A549 (cell line): ENCODE measurements at regions not wholly inside any gene's neighbourhood (a gene's known extent, or its start where the extent isn't known, plus 50 kb on each side); places are given as distances from the start of the nearest gene placed in this dataset.

Experiments used
- ATAC-seq, 2 experiments: fragments of 200-7000 bp in 1 of 2; fragments of >200 bp in 1 of 2; cut with Nextera tagmentation in 1 of 2; cut with Tn5 transposase in 1 of 2; 3 replicates each; pipeline versions ENCODE4 v1.8.0 to v1.9.1; 2018 to 2020; ENCODE audit warnings: mild to moderate bottlenecking in 1 of 2, moderate library complexity in 1 of 2
- CTCF ChIA-PET: fragments of 300-600 bp; sonication (Branson Sonifier 250); formaldehyde crosslinking; extraction: SDS; loops from one replicate; lab custom pipeline; 2021; ENCODE audit warnings: antibody characterized with exemption, inconsistent platforms; lab: Yijun Ruan, JAX
- POLR2A ChIA-PET: fragments of 350-600 bp; formaldehyde crosslinking; extraction: SDS; loops from one replicate; lab custom pipeline; 2021; ENCODE audit warnings: antibody characterized with exemption, inconsistent platforms; lab: Yijun Ruan, JAX
- DNase-seq, 2 experiments: peaks; one replicate each; pipeline versions ENCODE4 v3.0.0 to v3.0.0-alpha.2; 2011 to 2016; ENCODE audit warnings: low read depth in 1 of 2, low spot score in 1 of 2
- FAIRE-seq: peaks from 2 replicates; lab custom pipeline; 2011; peaks lifted over from hg19 to GRCh38; lab: Jason Lieb, UNC
- H3K27ac ChIP-seq, 2 experiments: fragments of >200 bp; sonication (Bioruptor Twin); formaldehyde crosslinking; 3 replicates each; pipeline ENCODE4 v1.5.1; 2016 to 2017
- H3K4me1 ChIP-seq: fragments of >200 bp; sonication (Bioruptor Twin); formaldehyde crosslinking; 3 replicates; pipeline ENCODE4 v1.6.1; 2016
- H3K4me2 ChIP-seq: fragments of >200 bp; sonication (Bioruptor Twin); formaldehyde crosslinking; 3 replicates; pipeline ENCODE4 v1.6.1; 2016
- H3K4me3 ChIP-seq: fragments of >200 bp; sonication (Bioruptor Twin); formaldehyde crosslinking; 3 replicates; pipeline ENCODE4 v1.5.1; 2016
- H3K9me3 ChIP-seq: fragments of >200 bp; sonication (Bioruptor Twin); formaldehyde crosslinking; 3 replicates; pipeline ENCODE4 v1.6.1; 2016
- BCL3 ChIP-seq: fragments of >200 bp; sonication (Bioruptor Twin); formaldehyde crosslinking; IDR thresholded peaks from 3 replicates; pipeline ENCODE4 v1.6.1; 2016
- BHLHE40 ChIP-seq: IDR thresholded peaks from 2 replicates; pipeline ENCODE4 v1.6.1; 2012; ENCODE audit warnings: low read depth, low read length, inconsistent platforms
- CBX2 ChIP-seq: fragments of 200-600 bp; sonication (generic); IDR thresholded peaks from 2 replicates; pipeline ENCODE4 v1.6.1; 2016; ENCODE audit warnings: low read depth, mild to moderate bottlenecking, borderline replicate concordance
- CEBPB ChIP-seq, 2 experiments: fragments of >200 bp in 1 of 2; sonication (Bioruptor Twin) in 1 of 2; formaldehyde crosslinking in 1 of 2; IDR thresholded peaks; 2 replicates each; pipeline ENCODE4 v1.6.1; 2012 to 2016
- CHD4 ChIP-seq: fragments of 200-600 bp; sonication (generic); IDR thresholded peaks from 2 replicates; pipeline ENCODE4 v1.6.1; 2016; ENCODE audit warnings: antibody characterized with exemption, mild to moderate bottlenecking, borderline replicate concordance
- CTCF ChIP-seq: fragments of >200 bp; sonication (Bioruptor Twin); formaldehyde crosslinking; IDR thresholded peaks from 3 replicates; pipeline ENCODE4 v1.5.1; 2016
- EHMT2 ChIP-seq: fragments of 200-600 bp; sonication (generic); IDR thresholded peaks from 2 replicates; pipeline ENCODE4 v1.6.1; 2016; ENCODE audit warnings: antibody characterized with exemption, low read depth, mild to moderate bottlenecking, moderate library complexity
- ELK1 ChIP-seq: fragments of 150-350 bp; IDR thresholded peaks from 2 replicates; pipeline ENCODE4 v1.6.1; 2014; ENCODE audit warnings: low read depth, mild to moderate bottlenecking, low read length
- EP300 ChIP-seq, 2 experiments: fragments of >200 bp; sonication (Bioruptor Twin); formaldehyde crosslinking; IDR thresholded peaks; 2 replicates in 1 of 2; 3 replicates in 1 of 2; pipeline ENCODE4 v1.6.1; 2016 to 2017
- FOSB ChIP-seq: fragments of 250-450 bp; sonication (Bioruptor Pico); IDR thresholded peaks from 2 replicates; pipeline ENCODE4 v1.5.0; 2020; ENCODE audit warnings: mild to moderate bottlenecking, moderate library complexity
- FOSL2 ChIP-seq, 2 experiments: fragments of 450-650 bp in 1 of 2; fragments of >200 bp in 1 of 2; sonication (Bioruptor Twin) in 1 of 2; formaldehyde crosslinking; IDR thresholded peaks; 2 replicates each; pipeline versions ENCODE4 v1.5.0 to v1.6.1; 2016 to 2020; ENCODE audit warnings: mild to moderate bottlenecking in 1 of 2, moderate library complexity in 1 of 2
- HES2 ChIP-seq: fragments of >200 bp; sonication (Bioruptor Twin); formaldehyde crosslinking; IDR thresholded peaks from 2 replicates; pipeline ENCODE4 v1.6.1; 2016
- HOXA7 ChIP-seq: fragments of 250-450 bp; sonication (Bioruptor Pico); IDR thresholded peaks from 2 replicates; pipeline ENCODE4 v1.5.0; 2020; ENCODE audit warnings: mild to moderate bottlenecking, moderate library complexity
- JUN ChIP-seq, 2 experiments: fragments of >200 bp; sonication (Bioruptor Twin); formaldehyde crosslinking; IDR thresholded peaks; 2 replicates in 1 of 2; 3 replicates in 1 of 2; pipeline ENCODE4 v1.6.1; 2016 to 2017
- KDM1A ChIP-seq: fragments of 200-600 bp; sonication (generic); IDR thresholded peaks from 2 replicates; pipeline ENCODE4 v1.6.1; 2016; ENCODE audit warnings: low read depth, mild to moderate bottlenecking
- MAFK ChIP-seq: fragments of 450-650 bp; IDR thresholded peaks from 2 replicates; pipeline ENCODE4 v1.6.1; 2014; ENCODE audit not compliant: partially characterized antibody
- MAX ChIP-seq: IDR thresholded peaks from 2 replicates; pipeline ENCODE4 v1.6.1; 2012
- MAZ ChIP-seq: fragments of 150-350 bp; IDR thresholded peaks from 2 replicates; pipeline ENCODE4 v1.6.1; 2014; ENCODE audit warnings: antibody characterized with exemption, low read depth, low read length, borderline replicate concordance
- NFE2L2 ChIP-seq: fragments of 150-350 bp; conservative IDR thresholded peaks from 2 replicates; pipeline ENCODE4 v1.6.1; 2014; ENCODE audit warnings: low read length
- NR3C1 ChIP-seq: fragments of >200 bp; sonication (Bioruptor Twin); formaldehyde crosslinking; IDR thresholded peaks from 3 replicates; pipeline ENCODE4 v1.6.1; 2017
- PBX3 ChIP-seq: IDR thresholded peaks from 2 replicates; pipeline ENCODE4 v1.6.1; 2012
- RAD21 ChIP-seq, 2 experiments: fragments of >200 bp in 1 of 2; sonication (Bioruptor Twin) in 1 of 2; formaldehyde crosslinking in 1 of 2; IDR thresholded peaks in 1 of 2; conservative IDR thresholded peaks in 1 of 2; 2 replicates in 1 of 2; 3 replicates in 1 of 2; pipeline ENCODE4 v1.6.1; 2012 to 2018; ENCODE audit warnings: inconsistent platforms in 1 of 2
- RARB ChIP-seq: fragments of 250-450 bp; sonication (Bioruptor Pico); IDR thresholded peaks from 2 replicates; pipeline ENCODE4 v1.8.0; 2021; ENCODE audit warnings: mild to moderate bottlenecking, moderate library complexity
- RCOR1 ChIP-seq: fragments of 150-350 bp; IDR thresholded peaks from 2 replicates; pipeline ENCODE4 v1.6.1; 2014; ENCODE audit warnings: antibody characterized with exemption, low read length, low read depth
- RFX5 ChIP-seq: fragments of 450-650 bp; IDR thresholded peaks from 2 replicates; pipeline ENCODE4 v1.7.1; 2014; ENCODE audit warnings: antibody characterized with exemption, mild to moderate bottlenecking, moderate library complexity
- RNF2 ChIP-seq: fragments of 200-600 bp; sonication (generic); IDR thresholded peaks from 2 replicates; pipeline ENCODE4 v1.6.1; 2016; ENCODE audit warnings: low read depth, mild to moderate bottlenecking, antibody characterized with exemption, moderate library complexity, borderline replicate concordance
- SMC3 ChIP-seq: fragments of >200 bp; sonication (Bioruptor Twin); formaldehyde crosslinking; IDR thresholded peaks from 3 replicates; pipeline ENCODE4 v1.6.1; 2018; ENCODE audit warnings: inconsistent platforms
- TFCP2L1 ChIP-seq: fragments of 250-450 bp; sonication (Bioruptor Pico); IDR thresholded peaks from 2 replicates; pipeline ENCODE4 v1.5.0; 2021; ENCODE audit warnings: mild to moderate bottlenecking
- ZC3H11A ChIP-seq: fragments of 450-650 bp; IDR thresholded peaks from 2 replicates; pipeline ENCODE4 v1.6.1; 2014; ENCODE audit warnings: antibody characterized with exemption, mild to moderate bottlenecking
- ZSCAN20 ChIP-seq: fragments of 250-450 bp; sonication (Bioruptor Pico); IDR thresholded peaks from 2 replicates; pipeline ENCODE4 v1.8.0; 2022; ENCODE audit warnings: mild to moderate bottlenecking, moderate library complexity
- WGBS: methylation state at CpG from one replicate; pipeline ENCODE4 v1.1.6; 2017; ENCODE audit errors: missing lambda C conversion rate; 5-methylcytosine and 5-hydroxymethylcytosine counted together

GRCh38 chr1:214718724-214719123 is 115.7 kb downstream of the CENPF start:
- ChIA-PET POLR2A (no interaction called here), CTCF (no interaction called here)
- no peak overlapping the region for H3K27ac ChIP-seq
- DNase-seq (no peak), FAIRE-seq (peak; percentile 46), ATAC-seq (no peak)
- H3K9me3 ChIP-seq: no peaks in the 10 kb centered on the region
- H3K4me1 ChIP-seq: no peaks in the 10 kb centered on the region
- H3K4me2 ChIP-seq: no peak overlapping the region
- H3K4me3 ChIP-seq: no peak overlapping the region
- TF ChIP-seq BHLHE40 (no peak), PBX3 (no peak), MAZ (no peak), KDM1A (no peak), RFX5 (no peak), NR3C1 (no peak), ZSCAN20 (CRISPR knock-in tag) (no peak), ZC3H11A (no peak), ELK1 (no peak), HOXA7 (CRISPR knock-in tag) (no peak), CTCF (no peak)

- peak in 1 of 2 experiments; percentile 61; a peak in 2 of 6 replicates for ATAC-seq
- Histone ChIP-seq H3K4me3 (no peak overlapping the region), H3K4me2 (no peak overlapping the region), H3K9me3 (no peaks in the 10 kb centered on the region), H3K27ac (no peak overlapping the region), H3K4me1 (no peaks in the 10 kb centered on the region)
- TF ChIP-seq FOSB (CRISPR knock-in tag) (no peak), HES2 (no peak), CHD4 (no peak), BCL3 (no peak), SMC3 (no peak), RARB (no peak), CEBPB (IDR thresholded peaks at IDR 0.05) (no peak), JUN (IDR thresholded peaks at IDR 0.05) (no peak), FOSL2 (IDR thresholded peaks at IDR 0.05) (no peak), FOSL2 (CRISPR knock-in tag; IDR thresholded peaks at IDR 0.05) (no peak)
- WGBS: 47% methylated on average over 4 of the region's 4 CpGs
- CTCF ChIA-PET: no interaction called here
- no peak for FAIRE-seq
- DNase-seq: peak in 1 of 2 experiments; percentile 4
- POLR2A ChIA-PET: no interaction called here
These were observed 116.2 kb downstream of the CENPF start for GRCh38 chr1:214719207-214719606.

- CTCF ChIA-PET: interaction anchor here (1.4 kb wide), 1 partner anchor 59 kb away, joined by 3 read pairs; no protein-coding TSS in a partner anchor
These were observed 117.6 kb downstream of the CENPF start for GRCh38 chr1:214720561-214720960.

More at GRCh38 chr1:214720561-214720960, 117.6 kb downstream of the CENPF start:
- Histone ChIP-seq H3K4me3 (no peak overlapping the region), H3K27ac (no peak overlapping the region), H3K9me3 (no peaks in the 10 kb centered on the region), H3K4me1 (no peaks in the 10 kb centered on the region), H3K4me2 (no peak overlapping the region)
- no peak for ATAC-seq
- DNase-seq: no peak
- TF ChIP-seq ZC3H11A: no peak
- TF ChIP-seq EHMT2: no peak
- no peak for TF ChIP-seq MAZ
- TF ChIP-seq RAD21 (conservative IDR thresholded peaks at IDR 0.05 in 1 of 2, IDR thresholded peaks at IDR 0.05 in 1 of 2): no peak
- TF ChIP-seq EP300 (IDR thresholded peaks at IDR 0.05): no peak
- no peak for TF ChIP-seq TFCP2L1 (CRISPR knock-in tag)
- TF ChIP-seq RARB: no peak
- TF ChIP-seq RCOR1: no peak
- TF ChIP-seq MAX: no peak
- no peak for TF ChIP-seq BCL3
- TF ChIP-seq MAFK: no peak
- no peak for TF ChIP-seq RNF2
- no peak for TF ChIP-seq NFE2L2
- no peak for TF ChIP-seq JUN (IDR thresholded peaks at IDR 0.05)
- no peak for TF ChIP-seq CBX2
- TF ChIP-seq SMC3: no peak
- POLR2A ChIA-PET: no interaction called here
- no peak for FAIRE-seq
- WGBS: 0% methylated on average over 1 of the region's 1 CpG
